Testis (tissue), 2 donors: ENCODE measurements at regions not wholly inside any gene's neighbourhood (a gene's known extent, or its start where the extent isn't known, plus 50 kb on each side); places are given as distances from the start of the nearest gene placed in this dataset.

ENCODE experiments used
- DNase-seq: peaks from one replicate; pipeline ENCODE4 v3.0.0-alpha.2; 2019
- H3K27ac ChIP-seq, 2 donors: fragments of 200-600 bp; sonication (generic); one replicate each; pipeline ENCODE4 v1.5.1; 2019
- H3K27me3 ChIP-seq: fragments of 200-600 bp; sonication (generic); one replicate; pipeline ENCODE4 v1.5.1; 2019
- H3K36me3 ChIP-seq: fragments of 200-600 bp; sonication (generic); one replicate; pipeline ENCODE4 v1.5.1; 2017; ENCODE audit warnings: low read depth; ENCODE audit errors: missing control alignments
- H3K4me1 ChIP-seq: fragments of 200-600 bp; sonication (generic); one replicate; pipeline ENCODE4 v1.5.1; 2019
- H3K4me3 ChIP-seq, 2 donors: fragments of 200-600 bp; sonication (generic); one replicate each; pipeline ENCODE4 v1.5.1; 2017 to 2019
- H3K9me3 ChIP-seq: fragments of 200-600 bp; sonication (generic); one replicate; pipeline ENCODE4 v1.5.1; 2017
- POLR2A ChIP-seq: fragments of 450-650 bp; IDR thresholded peaks from one replicate; pipeline ENCODE4 v1.6.1; 2017; ENCODE audit warnings: antibody characterized with exemption, mild to moderate bottlenecking, moderate library complexity
- WGBS, 2 donors: methylation state at CpG; one replicate each; pipeline ENCODE4 v1.1.5; 2018; 5-methylcytosine and 5-hydroxymethylcytosine counted together
- intact Hi-C: fragments of 100-400 bp; cut with DNase I; formaldehyde crosslinking; loops from one replicate; pipeline ENCODE4 v1.15.1; 2023; ENCODE audit warnings: low total_unique reads
- TF ChIP-seq, protein P1 (sequence below), 3 experiments: fragments of 450-650 bp in 2 of 3; fragments of 200-600 bp in 1 of 3; sonication (generic) in 1 of 3; IDR thresholded peaks; one replicate each; pipeline ENCODE4 v1.5.1; 2016 to 2019; ENCODE audit warnings: antibody characterized with exemption in 3 of 3, mild to moderate bottlenecking in 2 of 3, moderate library complexity in 1 of 3

DNA sequence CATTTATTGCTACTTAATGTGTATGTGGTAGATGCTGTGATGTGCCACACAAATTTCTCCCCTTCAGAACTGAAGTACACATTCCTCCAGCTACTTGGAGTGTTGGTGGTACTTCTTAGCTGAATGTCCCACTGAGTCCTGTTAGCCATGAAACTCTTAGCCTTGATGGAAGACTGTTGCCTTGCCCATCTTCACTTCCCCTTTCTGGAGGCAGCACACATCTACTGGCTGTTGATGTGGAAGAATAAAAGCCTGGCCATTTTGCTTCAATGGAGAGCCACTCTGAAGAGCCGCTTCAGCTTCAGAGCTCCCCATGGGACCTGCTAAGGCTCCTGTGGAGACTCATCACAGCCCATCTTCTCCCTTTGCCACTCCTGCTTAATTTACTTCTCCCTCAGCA is 157.7 kb upstream of the PITX2 start:
- no peak for DNase-seq
- Histone ChIP-seq H3K4me3 (no peak overlapping the region), H3K27me3 (no peaks in the 10 kb centered on the region), H3K9me3 (no peaks in the 10 kb centered on the region), H3K36me3 (no peaks in the 10 kb centered on the region), H3K27ac (no peak overlapping the region), H3K4me1 (no peaks in the 10 kb centered on the region)
- TF ChIP-seq, protein P1, sequence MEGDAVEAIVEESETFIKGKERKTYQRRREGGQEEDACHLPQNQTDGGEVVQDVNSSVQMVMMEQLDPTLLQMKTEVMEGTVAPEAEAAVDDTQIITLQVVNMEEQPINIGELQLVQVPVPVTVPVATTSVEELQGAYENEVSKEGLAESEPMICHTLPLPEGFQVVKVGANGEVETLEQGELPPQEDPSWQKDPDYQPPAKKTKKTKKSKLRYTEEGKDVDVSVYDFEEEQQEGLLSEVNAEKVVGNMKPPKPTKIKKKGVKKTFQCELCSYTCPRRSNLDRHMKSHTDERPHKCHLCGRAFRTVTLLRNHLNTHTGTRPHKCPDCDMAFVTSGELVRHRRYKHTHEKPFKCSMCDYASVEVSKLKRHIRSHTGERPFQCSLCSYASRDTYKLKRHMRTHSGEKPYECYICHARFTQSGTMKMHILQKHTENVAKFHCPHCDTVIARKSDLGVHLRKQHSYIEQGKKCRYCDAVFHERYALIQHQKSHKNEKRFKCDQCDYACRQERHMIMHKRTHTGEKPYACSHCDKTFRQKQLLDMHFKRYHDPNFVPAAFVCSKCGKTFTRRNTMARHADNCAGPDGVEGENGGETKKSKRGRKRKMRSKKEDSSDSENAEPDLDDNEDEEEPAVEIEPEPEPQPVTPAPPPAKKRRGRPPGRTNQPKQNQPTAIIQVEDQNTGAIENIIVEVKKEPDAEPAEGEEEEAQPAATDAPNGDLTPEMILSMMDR (IDR thresholded peaks at IDR 0.05): no peak
- no peak for TF ChIP-seq POLR2A
- WGBS, 2 donors: 94 to 100% methylated on average over 1 of the region's 1 CpG
- intact Hi-C loops: no loop called here

DNA sequence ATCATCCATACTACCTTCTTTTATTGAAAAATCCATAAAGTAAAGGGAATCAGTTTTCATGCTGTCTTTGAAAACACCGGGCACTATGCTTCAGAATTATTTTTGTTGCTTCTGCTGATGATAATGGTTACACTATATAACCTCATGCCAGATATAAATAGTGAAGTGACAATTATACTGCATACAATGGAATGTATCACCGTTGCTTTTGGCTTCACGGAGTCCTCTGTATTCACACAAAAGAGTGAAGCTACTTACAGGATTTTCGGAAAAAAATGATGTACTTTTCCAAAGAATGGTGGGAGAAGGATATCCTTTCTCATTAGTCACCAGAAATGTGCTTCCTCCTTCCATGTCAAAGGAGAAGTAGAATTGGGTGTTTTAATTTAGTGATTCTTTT is 159.1 kb upstream of the PITX2 start:
- Histone ChIP-seq H3K36me3 (no peaks in the 10 kb centered on the region), H3K27ac (no peak overlapping the region), H3K27me3 (no peaks in the 10 kb centered on the region), H3K9me3 (no peaks in the 10 kb centered on the region), H3K4me1 (no peaks in the 10 kb centered on the region), H3K4me3 (no peak overlapping the region)
- intact Hi-C loops: no loop called here
- WGBS, 2 donors: 71 to 82% methylated on average over 4 of the region's 4 CpGs
- TF ChIP-seq, protein P1 (IDR thresholded peaks at IDR 0.05): no peak
- no peak for TF ChIP-seq POLR2A
- no peak for DNase-seq

DNA sequence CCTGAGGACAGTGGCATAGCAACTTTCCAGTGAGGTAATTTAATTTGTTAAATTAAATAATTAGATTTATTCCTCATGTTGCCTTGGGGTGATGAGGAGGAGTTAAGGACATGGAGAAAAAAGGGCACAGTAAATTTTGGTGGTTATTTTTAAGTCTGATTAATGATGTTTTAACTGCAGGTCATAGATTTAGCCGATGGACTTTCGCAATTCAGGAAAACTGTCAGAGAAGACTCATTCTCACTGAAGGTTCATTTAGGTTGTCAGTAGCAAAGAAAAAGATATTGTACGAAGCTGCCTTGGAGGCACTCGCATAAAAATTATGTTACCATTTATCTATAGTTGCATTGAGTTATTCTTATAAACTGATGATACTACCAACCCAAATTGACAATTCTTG is 164.2 kb upstream of the PITX2 start:
- TF ChIP-seq, protein P1 (IDR thresholded peaks at IDR 0.05): no peak
- TF ChIP-seq POLR2A: no peak
- 66 to 72% methylated on average over 4 of the region's 4 CpGs for WGBS, 2 donors
- Histone ChIP-seq H3K27me3 (no peaks in the 10 kb centered on the region), H3K4me3 (no peak overlapping the region), H3K36me3 (no peaks in the 10 kb centered on the region), H3K27ac (no peak overlapping the region), H3K4me1 (no peaks in the 10 kb centered on the region), H3K9me3 (no peaks in the 10 kb centered on the region)
- intact Hi-C loops: no loop called here
- no peak for DNase-seq

DNA sequence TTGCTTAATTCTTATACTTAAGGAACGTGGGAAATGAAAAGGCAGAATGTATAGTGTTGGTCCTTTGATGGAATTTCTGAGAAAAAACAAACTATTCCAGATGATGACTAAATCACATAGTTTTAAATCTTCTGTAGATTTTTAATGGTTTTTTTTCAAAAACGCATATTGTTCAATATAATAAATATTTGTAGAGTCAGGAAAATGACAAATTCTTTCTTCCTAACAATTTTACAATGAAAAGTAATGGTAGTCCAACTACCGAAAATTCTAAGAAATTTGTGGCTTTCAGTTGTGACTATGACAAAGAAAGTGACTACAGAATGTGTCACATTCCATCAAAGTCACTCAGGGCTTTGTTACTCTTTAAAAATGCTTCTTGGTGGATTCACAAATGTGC is 164.8 kb upstream of the PITX2 start:
- intact Hi-C loops: no loop called here
- Histone ChIP-seq H3K4me1 (no peaks in the 10 kb centered on the region), H3K27ac (no peak overlapping the region), H3K4me3 (no peak overlapping the region), H3K9me3 (no peaks in the 10 kb centered on the region), H3K36me3 (no peaks in the 10 kb centered on the region), H3K27me3 (no peaks in the 10 kb centered on the region)
- WGBS, 2 donors: 78 to 87% methylated on average over 3 of the region's 3 CpGs
- DNase-seq: no peak
- TF ChIP-seq, protein P1 (IDR thresholded peaks at IDR 0.05): no peak
- no peak for TF ChIP-seq POLR2A

DNA sequence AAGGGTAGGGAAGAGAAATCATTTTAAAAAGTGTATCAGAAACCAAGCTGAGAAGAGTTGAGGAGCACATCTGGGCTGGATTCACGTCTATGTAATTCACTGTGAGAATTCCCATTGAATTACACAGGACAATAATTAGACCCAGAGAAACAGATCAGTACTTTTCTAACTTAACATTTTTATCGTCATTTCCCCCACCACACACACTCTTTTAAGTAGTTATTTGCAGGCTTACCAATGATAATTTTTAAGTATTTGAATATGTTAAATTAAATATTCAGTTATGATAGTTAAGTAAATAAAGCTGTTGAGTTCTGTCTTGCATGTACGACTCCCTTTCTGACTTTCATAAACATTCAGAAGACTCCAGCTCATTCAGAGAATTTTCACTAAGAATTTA is 165.4 kb upstream of the PITX2 start:
- H3K27me3 ChIP-seq: no peaks in the 10 kb centered on the region
- H3K36me3 ChIP-seq: no peaks in the 10 kb centered on the region
- no peaks in the 10 kb centered on the region for H3K4me1 ChIP-seq
- no peak overlapping the region for H3K27ac ChIP-seq
- intact Hi-C loops: no loop called here
- no peak for DNase-seq
- 88 to 93% methylated on average over 3 of the region's 3 CpGs for WGBS, 2 donors
- no peak for TF ChIP-seq POLR2A
- no peak overlapping the region for H3K4me3 ChIP-seq
- H3K9me3 ChIP-seq: no peaks in the 10 kb centered on the region
